Neural progenitor cell (in vitro differentiated cells): ENCODE measurements at regions not wholly inside any gene's neighbourhood (a gene's known extent, or its start where the extent isn't known, plus 50 kb on each side); places are given as distances from the start of the nearest gene placed in this dataset.

ENCODE experiments used
- EZH2 ChIP-seq: fragments of 200-600 bp; sonication (generic); IDR thresholded peaks from 2 replicates; pipeline ENCODE4 v1.6.1; 2017; ENCODE audit warnings: antibody characterized with exemption, mild to moderate bottlenecking, moderate library complexity
- EZH2phosphoT487 ChIP-seq: fragments of 200-600 bp; sonication (generic); IDR thresholded peaks from 2 replicates; pipeline ENCODE4 v1.6.1; 2017; ENCODE audit warnings: antibody characterized with exemption
- TF ChIP-seq, protein P1 (sequence below): fragments of 200-600 bp; sonication (generic); IDR thresholded peaks from 2 replicates; pipeline ENCODE4 v1.5.1; 2017; ENCODE audit warnings: antibody characterized with exemption, mild to moderate bottlenecking

DNA sequence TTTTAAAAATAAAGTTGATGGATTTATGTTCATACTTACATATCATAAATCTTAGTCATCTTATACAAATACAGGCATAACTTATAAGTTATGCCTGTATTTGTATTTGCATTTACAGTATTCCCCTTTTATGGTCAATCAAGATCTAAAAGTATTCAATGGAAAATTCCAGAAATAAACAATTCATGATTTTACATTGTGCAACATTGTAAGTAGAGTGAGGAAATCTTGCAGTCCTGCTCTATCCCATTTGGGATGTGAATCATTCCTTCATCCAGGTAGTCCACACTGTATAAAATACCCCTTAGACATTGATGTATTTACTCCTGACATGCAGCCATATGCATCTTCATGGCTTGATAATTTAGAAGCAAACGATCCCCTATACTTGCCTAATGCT is 795.3 kb downstream of the SLITRK1 start:
- TF ChIP-seq, protein P1, sequence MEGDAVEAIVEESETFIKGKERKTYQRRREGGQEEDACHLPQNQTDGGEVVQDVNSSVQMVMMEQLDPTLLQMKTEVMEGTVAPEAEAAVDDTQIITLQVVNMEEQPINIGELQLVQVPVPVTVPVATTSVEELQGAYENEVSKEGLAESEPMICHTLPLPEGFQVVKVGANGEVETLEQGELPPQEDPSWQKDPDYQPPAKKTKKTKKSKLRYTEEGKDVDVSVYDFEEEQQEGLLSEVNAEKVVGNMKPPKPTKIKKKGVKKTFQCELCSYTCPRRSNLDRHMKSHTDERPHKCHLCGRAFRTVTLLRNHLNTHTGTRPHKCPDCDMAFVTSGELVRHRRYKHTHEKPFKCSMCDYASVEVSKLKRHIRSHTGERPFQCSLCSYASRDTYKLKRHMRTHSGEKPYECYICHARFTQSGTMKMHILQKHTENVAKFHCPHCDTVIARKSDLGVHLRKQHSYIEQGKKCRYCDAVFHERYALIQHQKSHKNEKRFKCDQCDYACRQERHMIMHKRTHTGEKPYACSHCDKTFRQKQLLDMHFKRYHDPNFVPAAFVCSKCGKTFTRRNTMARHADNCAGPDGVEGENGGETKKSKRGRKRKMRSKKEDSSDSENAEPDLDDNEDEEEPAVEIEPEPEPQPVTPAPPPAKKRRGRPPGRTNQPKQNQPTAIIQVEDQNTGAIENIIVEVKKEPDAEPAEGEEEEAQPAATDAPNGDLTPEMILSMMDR, result no peak
- TF ChIP-seq EZH2, result no peak
- no peak for TF ChIP-seq EZH2phosphoT487
